Karpas-422 (cell line): ENCODE measurements at regions not wholly inside any gene's neighbourhood (a gene's known extent, or its start where the extent isn't known, plus 50 kb on each side); places are given as distances from the start of the nearest gene placed in this dataset.

Source experiments
- DNase-seq: peaks from one replicate; pipeline ENCODE4 v3.0.0-alpha.2; 2015
- H2AFZ ChIP-seq: fragments of 200-600 bp; sonication (generic); 2 replicates; pipeline ENCODE4 v1.6.1; 2014; ENCODE audit warnings: antibody characterized with exemption, low read length, mixed read lengths
- H3K27ac ChIP-seq: fragments of 200-600 bp; sonication (generic); 2 replicates; pipeline ENCODE4 v1.5.1; 2014; ENCODE audit warnings: mild to moderate bottlenecking, low read length, moderate library complexity
- H3K27me3 ChIP-seq: fragments of 200-600 bp; sonication (generic); 2 replicates; pipeline ENCODE4 v1.6.1; 2014; ENCODE audit warnings: low read length, mixed read lengths
- H3K36me3 ChIP-seq: fragments of 200-600 bp; sonication (generic); 2 replicates; pipeline ENCODE4 v1.6.1; 2014; ENCODE audit warnings: low read length, mixed read lengths; ENCODE audit not compliant: insufficient read depth
- H3K4me1 ChIP-seq: fragments of 200-600 bp; sonication (generic); 2 replicates; pipeline ENCODE4 v1.6.1; 2014; ENCODE audit warnings: mild to moderate bottlenecking, low read length, mixed read lengths
- H3K4me2 ChIP-seq: fragments of 200-600 bp; sonication (generic); 2 replicates; pipeline ENCODE4 v1.6.1; 2014; ENCODE audit warnings: low read length, low read depth, mild to moderate bottlenecking; ENCODE audit not compliant: poor library complexity, severe bottlenecking
- H3K4me3 ChIP-seq: fragments of 200-600 bp; sonication (generic); 2 replicates; pipeline ENCODE4 v1.5.1; 2014; ENCODE audit warnings: mild to moderate bottlenecking, antibody characterized with exemption, low read length, mixed read lengths
- H3K79me2 ChIP-seq: fragments of 200-600 bp; sonication (generic); 2 replicates; pipeline ENCODE4 v1.6.1; 2014; ENCODE audit warnings: mild to moderate bottlenecking, low read length, mixed read lengths
- H3K9ac ChIP-seq: fragments of 200-600 bp; sonication (generic); 2 replicates; pipeline ENCODE4 v1.6.0; 2014; ENCODE audit warnings: low read length
- H3K9me2 ChIP-seq: fragments of 200-600 bp; sonication (generic), shearing (Covaris generic); replicated peaks from 2 replicates; pipeline ENCODE4 v1.6.0; 2014; ENCODE audit warnings: mild to moderate bottlenecking, low read length, moderate library complexity; ENCODE audit not compliant: insufficient read depth
- H3K9me3 ChIP-seq: fragments of 300-700, 200-600 bp; sonication (generic); 2 replicates; pipeline ENCODE4 v1.6.1; 2014; ENCODE audit warnings: low read length, mixed read lengths
- H4K20me1 ChIP-seq: fragments of 200-600 bp; sonication (generic); 2 replicates; pipeline ENCODE4 v1.6.1; 2014; ENCODE audit warnings: mild to moderate bottlenecking, antibody characterized with exemption, low read length, low read depth; ENCODE audit not compliant: insufficient read depth

- no peak overlapping the region for H3K4me2 ChIP-seq
- no peak for DNase-seq
- H2AFZ ChIP-seq = no peak overlapping the region
Measured at GRCh38 chr1:3975903-3976630, 76.0 kb upstream of the C1orf174 start.

GRCh38 chr1:3976821-3977220 is 76.7 kb upstream of the C1orf174 start:
- no peak overlapping the region for H2AFZ ChIP-seq
- H3K4me3 ChIP-seq = no peak overlapping the region
- no peaks in the 10 kb centered on the region for H3K9me3 ChIP-seq
- H3K9ac ChIP-seq = no peak overlapping the region
- no peaks in the 10 kb centered on the region for H3K27me3 ChIP-seq
- H3K4me2 ChIP-seq = no peak overlapping the region
- no peaks in the 10 kb centered on the region for H3K9me2 ChIP-seq
- no peaks in the 10 kb centered on the region for H3K36me3 ChIP-seq
- no peaks in the 10 kb centered on the region for H4K20me1 ChIP-seq
- no peak overlapping the region for H3K27ac ChIP-seq
- peaks cover under 1% of the 10 kb centered on the region for H3K4me1 ChIP-seq
- DNase-seq = no peak
- no peaks in the 10 kb centered on the region for H3K79me2 ChIP-seq

More at GRCh38 chr1:3975903-3976630, 76.0 kb upstream of the C1orf174 start:
- H3K9ac ChIP-seq = no peak overlapping the region
- no peaks in the 10 kb centered on the region for H3K4me1 ChIP-seq
- no peaks in the 10 kb centered on the region for H4K20me1 ChIP-seq
- H3K79me2 ChIP-seq = no peaks in the 10 kb centered on the region
- no peaks in the 10 kb centered on the region for H3K9me2 ChIP-seq
- no peak overlapping the region for H3K4me3 ChIP-seq
- H3K9me3 ChIP-seq = no peaks in the 10 kb centered on the region
- no peaks in the 10 kb centered on the region for H3K27me3 ChIP-seq
- no peaks in the 10 kb centered on the region for H3K36me3 ChIP-seq
- H3K27ac ChIP-seq = no peak overlapping the region

- no peaks in the 10 kb centered on the region for H3K9me3 ChIP-seq
- H3K4me3 ChIP-seq = no peak overlapping the region
- H3K4me2 ChIP-seq = no peak overlapping the region
- H3K27ac ChIP-seq = no peak overlapping the region
- no peak overlapping the region for H3K9ac ChIP-seq
- H3K36me3 ChIP-seq = no peaks in the 10 kb centered on the region
- no peaks in the 10 kb centered on the region for H3K9me2 ChIP-seq
- H3K4me1 ChIP-seq = peaks cover 9% of the 10 kb centered on the region
- H2AFZ ChIP-seq = no peak overlapping the region
- H4K20me1 ChIP-seq = no peaks in the 10 kb centered on the region
- no peaks in the 10 kb centered on the region for H3K79me2 ChIP-seq
- H3K27me3 ChIP-seq = no peaks in the 10 kb centered on the region
- no peak for DNase-seq
Measured at GRCh38 chr1:3978196-3978989, 78.3 kb upstream of the C1orf174 start.

- H3K27me3 ChIP-seq = no peaks in the 10 kb centered on the region
- no peak overlapping the region for H3K27ac ChIP-seq
- no peaks in the 10 kb centered on the region for H3K9me3 ChIP-seq
- H3K4me1 ChIP-seq = peaks cover 9% of the 10 kb centered on the region
- no peaks in the 10 kb centered on the region for H4K20me1 ChIP-seq
- H3K9ac ChIP-seq = no peak overlapping the region
- H3K36me3 ChIP-seq = no peaks in the 10 kb centered on the region
- no peaks in the 10 kb centered on the region for H3K79me2 ChIP-seq
- no peaks in the 10 kb centered on the region for H3K9me2 ChIP-seq
- no peak for DNase-seq
- no peak overlapping the region for H2AFZ ChIP-seq
- H3K4me2 ChIP-seq = no peak overlapping the region
- H3K4me3 ChIP-seq = no peak overlapping the region
Measured at GRCh38 chr1:3978990-3979325, 78.9 kb upstream of the C1orf174 start.

- H3K36me3 ChIP-seq = no peaks in the 10 kb centered on the region
- no peak overlapping the region for H3K27ac ChIP-seq
- no peak overlapping the region for H2AFZ ChIP-seq
Measured at GRCh38 chr1:3981261-3981660, 81.2 kb upstream of the C1orf174 start.

GRCh38 chr1:3981746-3982505 is 81.9 kb upstream of the C1orf174 start:
- Histone ChIP-seq H3K4me2 (no peak overlapping the region), H3K9me3 (no peaks in the 10 kb centered on the region), H3K9me2 (no peaks in the 10 kb centered on the region), H3K79me2 (no peaks in the 10 kb centered on the region), H3K4me3 (no peak overlapping the region), H3K27me3 (no peaks in the 10 kb centered on the region), H3K4me1 (peaks cover 9% of the 10 kb centered on the region), H3K36me3 (no peaks in the 10 kb centered on the region), H2AFZ (peak overlapping the region; percentile 56), H3K27ac (no peak overlapping the region), H4K20me1 (no peaks in the 10 kb centered on the region), H3K9ac (peak overlapping the region; percentile 20; the same call in 1 of the 2 replicates)
- no peak for DNase-seq

More at GRCh38 chr1:3981261-3981660, 81.2 kb upstream of the C1orf174 start:
- H3K4me2 ChIP-seq = no peak overlapping the region
- H3K9ac ChIP-seq = no peak overlapping the region
- no peaks in the 10 kb centered on the region for H3K9me2 ChIP-seq
- H3K4me3 ChIP-seq = no peak overlapping the region
- no peaks in the 10 kb centered on the region for H3K9me3 ChIP-seq
- DNase-seq = no peak
- H3K79me2 ChIP-seq = no peaks in the 10 kb centered on the region
- H3K27me3 ChIP-seq = no peaks in the 10 kb centered on the region
- peaks cover 9% of the 10 kb centered on the region for H3K4me1 ChIP-seq
- no peaks in the 10 kb centered on the region for H4K20me1 ChIP-seq

- no peak for DNase-seq
- no peak overlapping the region for H3K4me2 ChIP-seq
- H3K9me2 ChIP-seq = no peaks in the 10 kb centered on the region
- no peak overlapping the region for H3K27ac ChIP-seq
- H3K36me3 ChIP-seq = no peaks in the 10 kb centered on the region
- H3K4me1 ChIP-seq = peaks cover 9% of the 10 kb centered on the region
- H3K9me3 ChIP-seq = no peaks in the 10 kb centered on the region
- H3K4me3 ChIP-seq = no peak overlapping the region
- no peaks in the 10 kb centered on the region for H4K20me1 ChIP-seq
- no peaks in the 10 kb centered on the region for H3K79me2 ChIP-seq
- H2AFZ ChIP-seq = no peak overlapping the region
- no peak overlapping the region for H3K9ac ChIP-seq
- H3K27me3 ChIP-seq = no peaks in the 10 kb centered on the region
Measured at GRCh38 chr1:3983181-3983580, 83.1 kb upstream of the C1orf174 start.

GRCh38 chr1:3984586-3984985 is 84.5 kb upstream of the C1orf174 start:
- Histone ChIP-seq H3K27ac (no peak overlapping the region), H3K27me3 (no peaks in the 10 kb centered on the region), H3K4me2 (no peak overlapping the region), H3K4me3 (no peak overlapping the region), H3K9me2 (no peaks in the 10 kb centered on the region), H3K36me3 (no peaks in the 10 kb centered on the region; the same call in 1 of the 2 replicates), H2AFZ (no peak overlapping the region), H4K20me1 (no peaks in the 10 kb centered on the region), H3K9ac (no peak overlapping the region), H3K79me2 (no peaks in the 10 kb centered on the region), H3K4me1 (peaks cover 9% of the 10 kb centered on the region), H3K9me3 (no peaks in the 10 kb centered on the region)
- DNase-seq = no peak
